ENCODE measurements at regions not wholly inside any gene's neighbourhood (a gene's known extent, or its start where the extent isn't known, plus 50 kb on each side); places are given as distances from the start of the nearest gene placed in this dataset.

DNA sequence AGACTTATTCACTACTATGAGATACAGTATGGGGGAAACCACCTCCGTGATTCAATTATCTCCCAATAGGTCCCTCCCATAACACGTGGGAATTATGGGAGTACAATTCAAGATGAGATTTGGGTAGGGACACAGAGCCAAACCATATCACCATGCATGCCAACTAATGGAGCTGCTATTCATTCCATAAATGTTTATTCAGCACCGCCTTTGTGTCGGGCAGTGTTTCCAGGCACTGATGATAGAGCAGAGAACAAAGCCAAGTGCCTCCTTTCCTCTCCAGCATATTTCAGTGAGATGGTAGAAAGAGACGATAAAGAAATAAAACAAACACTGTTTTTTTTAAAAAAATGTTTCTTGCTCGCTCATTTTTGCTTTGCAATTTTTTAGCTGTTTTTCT is 295.9 kb upstream of the FOXK1 start:
- TF ChIP-seq, protein P1, sequence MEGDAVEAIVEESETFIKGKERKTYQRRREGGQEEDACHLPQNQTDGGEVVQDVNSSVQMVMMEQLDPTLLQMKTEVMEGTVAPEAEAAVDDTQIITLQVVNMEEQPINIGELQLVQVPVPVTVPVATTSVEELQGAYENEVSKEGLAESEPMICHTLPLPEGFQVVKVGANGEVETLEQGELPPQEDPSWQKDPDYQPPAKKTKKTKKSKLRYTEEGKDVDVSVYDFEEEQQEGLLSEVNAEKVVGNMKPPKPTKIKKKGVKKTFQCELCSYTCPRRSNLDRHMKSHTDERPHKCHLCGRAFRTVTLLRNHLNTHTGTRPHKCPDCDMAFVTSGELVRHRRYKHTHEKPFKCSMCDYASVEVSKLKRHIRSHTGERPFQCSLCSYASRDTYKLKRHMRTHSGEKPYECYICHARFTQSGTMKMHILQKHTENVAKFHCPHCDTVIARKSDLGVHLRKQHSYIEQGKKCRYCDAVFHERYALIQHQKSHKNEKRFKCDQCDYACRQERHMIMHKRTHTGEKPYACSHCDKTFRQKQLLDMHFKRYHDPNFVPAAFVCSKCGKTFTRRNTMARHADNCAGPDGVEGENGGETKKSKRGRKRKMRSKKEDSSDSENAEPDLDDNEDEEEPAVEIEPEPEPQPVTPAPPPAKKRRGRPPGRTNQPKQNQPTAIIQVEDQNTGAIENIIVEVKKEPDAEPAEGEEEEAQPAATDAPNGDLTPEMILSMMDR (IDR thresholded peaks at IDR 0.05; ENCODE audit: poor library complexity, severe bottlenecking) = no peak
- no peak for TF ChIP-seq POLR2AphosphoS5 (IDR thresholded peaks at IDR 0.05)
- no peak for TF ChIP-seq SMC3 (conservative IDR thresholded peaks at IDR 0.05; ENCODE audit: poor library complexity)
- no peak for TF ChIP-seq EP300 (conservative IDR thresholded peaks at IDR 0.05; ENCODE audit: poor library complexity, severe bottlenecking)
- no peak for TF ChIP-seq TAF1 (IDR thresholded peaks at IDR 0.05; ENCODE audit: low read depth)
- TF ChIP-seq MXI1 (conservative IDR thresholded peaks at IDR 0.05; ENCODE audit: poor library complexity, severe bottlenecking) = no peak
- no peak for TF ChIP-seq EZH2 (IDR thresholded peaks at IDR 0.05; ENCODE audit: borderline replicate concordance, insufficient read depth, low read length, poor library complexity, severe bottlenecking)

Measured in neural cell (in vitro differentiated cells).